Astrocyte (in vitro differentiated cells and primary cell): ENCODE measurements at regions not wholly inside any gene's neighbourhood (a gene's known extent, or its start where the extent isn't known, plus 50 kb on each side); places are given as distances from the start of the nearest gene placed in this dataset.

Experiments
- DNase-seq: peaks from one replicate; pipeline ENCODE4 v3.0.0-alpha.2; 2010; ENCODE audit warnings: low read depth
- FAIRE-seq: peaks from 2 replicates; lab custom pipeline; 2011; peaks lifted over from hg19 to GRCh38; lab: Jason Lieb, UNC
- H2AFZ ChIP-seq: 2 replicates; pipeline ENCODE4 v1.6.0; 2012; ENCODE audit warnings: low read depth, low read length, inconsistent platforms
- H3K27ac ChIP-seq: 2 replicates; pipeline ENCODE4 v1.5.1; 2011; ENCODE audit warnings: low read depth, low read length, inconsistent platforms
- H3K27me3 ChIP-seq: 2 replicates; pipeline ENCODE4 v1.6.0; 2011; ENCODE audit warnings: low read length, inconsistent platforms; ENCODE audit not compliant: insufficient read depth
- H3K36me3 ChIP-seq: 2 replicates; pipeline ENCODE4 v1.5.1; 2011; ENCODE audit warnings: low read length, inconsistent platforms; ENCODE audit not compliant: insufficient read depth
- H3K4me1 ChIP-seq: 2 replicates; pipeline ENCODE4 v1.5.1; 2011; ENCODE audit warnings: low read length, inconsistent platforms; ENCODE audit not compliant: insufficient read depth
- H3K4me2 ChIP-seq: 2 replicates; pipeline ENCODE4 v1.6.0; 2012; ENCODE audit warnings: low read length, inconsistent platforms
- H3K4me3 ChIP-seq: 2 replicates; pipeline ENCODE4 v1.5.1; 2011; ENCODE audit warnings: low read depth, mild to moderate bottlenecking, low read length, inconsistent platforms; ENCODE audit not compliant: insufficient read depth
- H3K79me2 ChIP-seq: 2 replicates; pipeline ENCODE4 v1.6.0; 2012; ENCODE audit warnings: mild to moderate bottlenecking, low read length, inconsistent platforms; ENCODE audit not compliant: insufficient read depth
- H3K9ac ChIP-seq: 2 replicates; pipeline ENCODE4 v1.6.0; 2012; ENCODE audit warnings: mild to moderate bottlenecking, low read length, inconsistent platforms
- H3K9me3 ChIP-seq: 2 replicates; pipeline ENCODE4 v1.5.1; 2012; ENCODE audit warnings: low read depth, mild to moderate bottlenecking, low read length, inconsistent platforms; ENCODE audit not compliant: insufficient read depth
- H4K20me1 ChIP-seq: 2 replicates; pipeline ENCODE4 v1.6.0; 2012; ENCODE audit warnings: low read length, inconsistent platforms; ENCODE audit not compliant: insufficient read depth
- H3K27ac Mint-ChIP-seq: one replicate; pipeline ENCODE4 v1.8.0; 2021; ENCODE audit warnings: mild to moderate bottlenecking, mixed read lengths; ENCODE audit not compliant: unreplicated experiment
- H3K27me3 Mint-ChIP-seq: one replicate; pipeline ENCODE4 v1.8.0; 2021; ENCODE audit warnings: low read depth, mixed read lengths; ENCODE audit not compliant: unreplicated experiment
- H3K36me3 Mint-ChIP-seq: one replicate; pipeline ENCODE4 v1.8.0; 2021; ENCODE audit warnings: low read depth, mixed read lengths; ENCODE audit not compliant: unreplicated experiment
- H3K4me1 Mint-ChIP-seq: one replicate; pipeline ENCODE4 v1.8.0; 2021; ENCODE audit warnings: low read depth, mixed read lengths; ENCODE audit not compliant: unreplicated experiment
- H3K4me3 Mint-ChIP-seq: one replicate; pipeline ENCODE4 v1.8.0; 2021; ENCODE audit warnings: mild to moderate bottlenecking, moderate library complexity, mixed read lengths; ENCODE audit not compliant: unreplicated experiment
- H3K9me3 Mint-ChIP-seq: one replicate; pipeline ENCODE4 v1.8.0; 2021; ENCODE audit warnings: mild to moderate bottlenecking, mixed read lengths; ENCODE audit not compliant: unreplicated experiment
- CTCF ChIP-seq: IDR thresholded peaks from 2 replicates; pipeline ENCODE4 v1.5.1; 2011; ENCODE audit warnings: low read depth, mild to moderate bottlenecking, inconsistent platforms, low read length, moderate library complexity; ENCODE audit not compliant: insufficient read depth
- EZH2 ChIP-seq: IDR thresholded peaks from 2 replicates; pipeline ENCODE4 v1.6.1; 2012; ENCODE audit warnings: mild to moderate bottlenecking, low read length, inconsistent platforms; ENCODE audit not compliant: insufficient read depth

- no peaks in the 10 kb centered on the region for H3K4me1 ChIP-seq
- H3K79me2 ChIP-seq = no peaks in the 10 kb centered on the region
- H3K9ac ChIP-seq = no peak overlapping the region
- peaks cover 7% of the 10 kb centered on the region for H3K4me1 Mint-ChIP-seq
- H3K4me3 ChIP-seq = no peak overlapping the region
- no peak overlapping the region for H3K27ac Mint-ChIP-seq
- no peak for TF ChIP-seq EZH2
- TF ChIP-seq CTCF = no peak
- H3K27me3 ChIP-seq = no peaks in the 10 kb centered on the region
- peaks cover 6% of the 10 kb centered on the region for H3K9me3 Mint-ChIP-seq
- H2AFZ ChIP-seq = no peak overlapping the region
- peaks cover 8% of the 10 kb centered on the region for H3K27me3 Mint-ChIP-seq
- peaks cover 6% of the 10 kb centered on the region for H3K36me3 Mint-ChIP-seq
- H4K20me1 ChIP-seq = no peaks in the 10 kb centered on the region
- H3K27ac ChIP-seq = no peak overlapping the region
- H3K9me3 ChIP-seq = peaks cover 2% of the 10 kb centered on the region
- no peak overlapping the region for H3K4me2 ChIP-seq
- H3K4me3 Mint-ChIP-seq = no peak overlapping the region
- FAIRE-seq = no peak
- no peaks in the 10 kb centered on the region for H3K36me3 ChIP-seq
- no peak for DNase-seq
These were observed 1167.4 kb downstream of the BRD1 start for GRCh38 chr22:48660104-48660789.

- Mint-ChIP-seq H3K27ac (no peak overlapping the region), H3K4me3 (no peak overlapping the region), H3K36me3 (peaks cover 6% of the 10 kb centered on the region), H3K27me3 (peaks cover 8% of the 10 kb centered on the region), H3K9me3 (peaks cover 3% of the 10 kb centered on the region), H3K4me1 (peaks cover 10% of the 10 kb centered on the region)
- TF ChIP-seq CTCF (no peak), EZH2 (no peak)
- H3K79me2 ChIP-seq = no peaks in the 10 kb centered on the region
- H2AFZ ChIP-seq = no peak overlapping the region
- H4K20me1 ChIP-seq = no peaks in the 10 kb centered on the region
- H3K9ac ChIP-seq = no peak overlapping the region
- H3K27me3 ChIP-seq = no peaks in the 10 kb centered on the region
- peaks cover 2% of the 10 kb centered on the region for H3K9me3 ChIP-seq
- no peak overlapping the region for H3K4me2 ChIP-seq
- no peak overlapping the region for H3K27ac ChIP-seq
- no peak for DNase-seq
- FAIRE-seq = no peak
- H3K4me1 ChIP-seq = peaks cover 4% of the 10 kb centered on the region
- no peak overlapping the region for H3K4me3 ChIP-seq
- H3K36me3 ChIP-seq = no peaks in the 10 kb centered on the region
These were observed 1168.2 kb downstream of the BRD1 start for GRCh38 chr22:48659404-48659996.

- peaks cover 3% of the 10 kb centered on the region for H3K9me3 Mint-ChIP-seq
- DNase-seq = no peak
These were observed 1168.8 kb downstream of the BRD1 start for GRCh38 chr22:48658871-48659270.

More at GRCh38 chr22:48658871-48659270, 1168.8 kb downstream of the BRD1 start:
- no peak for TF ChIP-seq CTCF
- TF ChIP-seq EZH2 = no peak
- no peak overlapping the region for H2AFZ ChIP-seq
- no peak overlapping the region for H3K9ac ChIP-seq
- H3K36me3 ChIP-seq = no peaks in the 10 kb centered on the region
- FAIRE-seq = no peak
- H3K27ac ChIP-seq = no peak overlapping the region
- peaks cover 11% of the 10 kb centered on the region for H3K4me1 Mint-ChIP-seq
- H3K27me3 Mint-ChIP-seq = peaks cover 8% of the 10 kb centered on the region
- H3K4me2 ChIP-seq = no peak overlapping the region
- H4K20me1 ChIP-seq = no peaks in the 10 kb centered on the region
- H3K9me3 ChIP-seq = peaks cover 2% of the 10 kb centered on the region
- no peaks in the 10 kb centered on the region for H3K79me2 ChIP-seq
- H3K36me3 Mint-ChIP-seq = peaks cover 3% of the 10 kb centered on the region
- H3K4me1 ChIP-seq = peaks cover 9% of the 10 kb centered on the region
- no peak overlapping the region for H3K27ac Mint-ChIP-seq
- H3K4me3 Mint-ChIP-seq = no peak overlapping the region
- H3K4me3 ChIP-seq = no peak overlapping the region
- no peaks in the 10 kb centered on the region for H3K27me3 ChIP-seq
